ENCODE measurements at regions not wholly inside any gene's neighbourhood (a gene's known extent, or its start where the extent isn't known, plus 50 kb on each side); places are given as distances from the start of the nearest gene placed in this dataset.
"Not testable (repeated sequence)": the region's sequence is repeated elsewhere in the genome, so short reads cannot be mapped to it uniquely, and the experiment has no call there.

- no peaks in the 10 kb centered on the region for H3K79me1 ChIP-seq (ENCODE audit: low read depth, low read length)
Observed at GRCh38 chr1:221525749-221526148, 216.1 kb downstream of the DUSP10 start.

GRCh38 chr1:221527302-221527701, 214.6 kb downstream of the DUSP10 start:
- H2BK15ac ChIP-seq (ENCODE audit: low read length), result no peak overlapping the region
- H3K4ac ChIP-seq (ENCODE audit: low read length), result no peak overlapping the region
- no peaks in the 10 kb centered on the region for H3K4me1 ChIP-seq (ENCODE audit: control insufficient read depth in 2 of 2, insufficient read depth in 1 of 2, low read depth in 1 of 2, low read length in 2 of 2)
- H3K4me2 ChIP-seq (ENCODE audit: insufficient read depth, low read length, poor library complexity, severe bottlenecking), result no peak overlapping the region
- no peak overlapping the region for H3K23ac ChIP-seq (ENCODE audit: low read depth, low read length, poor library complexity)
- no peak overlapping the region for H2BK5ac ChIP-seq (ENCODE audit: low read length)
- no peak overlapping the region for H4K8ac ChIP-seq (ENCODE audit: low read depth, low read length)
- H3K14ac ChIP-seq (ENCODE audit: low read length), result no peak overlapping the region
- no peak overlapping the region for H2BK12ac ChIP-seq (ENCODE audit: low read length)
- H4K91ac ChIP-seq (ENCODE audit: low read depth, low read length, poor library complexity), result no peak overlapping the region
- H3K4me3 ChIP-seq (ENCODE audit: low read length in 2 of 2), result no peak overlapping the region
- no peak overlapping the region for H3K18ac ChIP-seq (ENCODE audit: low read length)
- no peaks in the 10 kb centered on the region for H3K27me3 ChIP-seq (ENCODE audit: control insufficient read depth in 3 of 3, insufficient read depth in 3 of 3, low read depth in 1 of 3, low read length in 3 of 3)
- no peak overlapping the region for H3K27ac ChIP-seq (replicated peaks; ENCODE audit: low read length)
- no peak for DNase-seq (ENCODE audit: low spot score)
- no peaks in the 10 kb centered on the region for H3K36me3 ChIP-seq (replicated peaks in 1 of 2; ENCODE audit: control insufficient read depth in 2 of 2, insufficient read depth in 2 of 2, low read length in 2 of 2)
- H2AK5ac ChIP-seq (ENCODE audit: low read depth, low read length), result no peak overlapping the region
- WGBS, 2 donors (ENCODE audit: extremely low coverage in 2 of 2, insufficient read length in 2 of 2, insufficient replicate concordance in 1 of 2), result no CpG with 5 or more reads among the region's 3 CpGs
- no peak overlapping the region for H3K9ac ChIP-seq (ENCODE audit: low read depth, low read length, poor library complexity)
- no peaks in the 10 kb centered on the region for H3K9me3 ChIP-seq (replicated peaks in 1 of 2; ENCODE audit: control insufficient read depth in 2 of 2, insufficient read depth in 1 of 2, low read depth in 1 of 2, low read length in 2 of 2)
- H2AFZ ChIP-seq (ENCODE audit: low read length), result no peak overlapping the region
- H2BK120ac ChIP-seq (ENCODE audit: low read depth, low read length), result no peak overlapping the region
- no peaks in the 10 kb centered on the region for H3K79me1 ChIP-seq (ENCODE audit: low read depth, low read length)

More at GRCh38 chr1:221525749-221526148, 216.1 kb downstream of the DUSP10 start:
- H3K23ac ChIP-seq (ENCODE audit: low read depth, low read length, poor library complexity), result no peak overlapping the region
- no peak overlapping the region for H2BK120ac ChIP-seq (ENCODE audit: low read depth, low read length)
- H4K91ac ChIP-seq (ENCODE audit: low read depth, low read length, poor library complexity), result no peak overlapping the region
- no peak overlapping the region for H2BK12ac ChIP-seq (ENCODE audit: low read length)
- no peaks in the 10 kb centered on the region for H3K9me3 ChIP-seq (replicated peaks in 1 of 2; ENCODE audit: control insufficient read depth in 2 of 2, insufficient read depth in 1 of 2, low read depth in 1 of 2, low read length in 2 of 2)
- no peak overlapping the region for H3K9ac ChIP-seq (ENCODE audit: low read depth, low read length, poor library complexity)
- H3K4me1 ChIP-seq (ENCODE audit: control insufficient read depth in 2 of 2, insufficient read depth in 1 of 2, low read depth in 1 of 2, low read length in 2 of 2), result no peaks in the 10 kb centered on the region
- no peak overlapping the region for H2BK15ac ChIP-seq (ENCODE audit: low read length)
- no peaks in the 10 kb centered on the region for H3K27me3 ChIP-seq (ENCODE audit: control insufficient read depth in 3 of 3, insufficient read depth in 3 of 3, low read depth in 1 of 3, low read length in 3 of 3)
- no peak overlapping the region for H3K14ac ChIP-seq (ENCODE audit: low read length)
- no peak overlapping the region for H3K4ac ChIP-seq (ENCODE audit: low read length)
- no CpG with 5 or more reads among the region's 2 CpGs for WGBS, 2 donors (ENCODE audit: extremely low coverage in 2 of 2, insufficient read length in 2 of 2, insufficient replicate concordance in 1 of 2)
- H3K4me2 ChIP-seq (ENCODE audit: insufficient read depth, low read length, poor library complexity, severe bottlenecking), result no peak overlapping the region
- H2BK5ac ChIP-seq (ENCODE audit: low read length), result no peak overlapping the region
- no peaks in the 10 kb centered on the region for H3K36me3 ChIP-seq (replicated peaks in 1 of 2; ENCODE audit: control insufficient read depth in 2 of 2, insufficient read depth in 2 of 2, low read length in 2 of 2)
- no peak overlapping the region for H3K4me3 ChIP-seq (ENCODE audit: low read length in 2 of 2)
- no peak overlapping the region for H2AK5ac ChIP-seq (ENCODE audit: low read depth, low read length)
- no peak overlapping the region for H3K27ac ChIP-seq (replicated peaks; ENCODE audit: low read length)
- H4K8ac ChIP-seq (ENCODE audit: low read depth, low read length), result no peak overlapping the region
- H2AFZ ChIP-seq (ENCODE audit: low read length), result no peak overlapping the region
- H3K18ac ChIP-seq (ENCODE audit: low read length), result no peak overlapping the region
- DNase-seq (ENCODE audit: low spot score), result no peak

- WGBS, 2 donors (ENCODE audit: extremely low coverage in 2 of 2, insufficient read length in 2 of 2, insufficient replicate concordance in 1 of 2), result no CpG with 5 or more reads among the region's 3 CpGs
- H3K27me3 ChIP-seq (ENCODE audit: control insufficient read depth in 3 of 3, insufficient read depth in 3 of 3, low read depth in 1 of 3, low read length in 3 of 3), result no peaks in the 10 kb centered on the region
- DNase-seq (ENCODE audit: low spot score), result no peak
Observed at GRCh38 chr1:221527886-221528624, 213.8 kb downstream of the DUSP10 start.

GRCh38 chr1:221530159-221530558, 211.7 kb downstream of the DUSP10 start:
- not testable (repeated sequence) for H3K36me3 ChIP-seq (replicated peaks in 1 of 2; ENCODE audit: control insufficient read depth in 2 of 2, insufficient read depth in 2 of 2, low read length in 2 of 2); H2BK5ac ChIP-seq (ENCODE audit: low read length); H2AFZ ChIP-seq (ENCODE audit: low read length); H3K4ac ChIP-seq (ENCODE audit: low read length); H3K9ac ChIP-seq (ENCODE audit: low read depth, low read length, poor library complexity); H3K14ac ChIP-seq (ENCODE audit: low read length); H3K79me1 ChIP-seq (ENCODE audit: low read depth, low read length); H4K91ac ChIP-seq (ENCODE audit: low read depth, low read length, poor library complexity); H2BK15ac ChIP-seq (ENCODE audit: low read length); H3K23ac ChIP-seq (ENCODE audit: low read depth, low read length, poor library complexity); H3K9me3 ChIP-seq (replicated peaks in 1 of 2; ENCODE audit: control insufficient read depth in 2 of 2, insufficient read depth in 1 of 2, low read depth in 1 of 2, low read length in 2 of 2); H2BK12ac ChIP-seq (ENCODE audit: low read length); H3K18ac ChIP-seq (ENCODE audit: low read length); H3K27me3 ChIP-seq (ENCODE audit: control insufficient read depth in 3 of 3, insufficient read depth in 3 of 3, low read depth in 1 of 3, low read length in 3 of 3); DNase-seq (ENCODE audit: low spot score); H3K4me3 ChIP-seq (ENCODE audit: low read length in 2 of 2); H2BK120ac ChIP-seq (ENCODE audit: low read depth, low read length); H2AK5ac ChIP-seq (ENCODE audit: low read depth, low read length); H3K4me2 ChIP-seq (ENCODE audit: insufficient read depth, low read length, poor library complexity, severe bottlenecking); H3K4me1 ChIP-seq (ENCODE audit: control insufficient read depth in 2 of 2, insufficient read depth in 1 of 2, low read depth in 1 of 2, low read length in 2 of 2); H3K27ac ChIP-seq (replicated peaks; ENCODE audit: low read length); H4K8ac ChIP-seq (ENCODE audit: low read depth, low read length)
- WGBS, 2 donors (ENCODE audit: extremely low coverage in 2 of 2, insufficient read length in 2 of 2, insufficient replicate concordance in 1 of 2), result no CpG with 5 or more reads among the region's 1 CpG

More at GRCh38 chr1:221527886-221528624, 213.8 kb downstream of the DUSP10 start:
- Histone ChIP-seq H2AFZ (ENCODE audit: low read length) (no peak overlapping the region), H3K36me3 (replicated peaks in 1 of 2; ENCODE audit: control insufficient read depth in 2 of 2, insufficient read depth in 2 of 2, low read length in 2 of 2) (no peaks in the 10 kb centered on the region), H2BK15ac (ENCODE audit: low read length) (no peak overlapping the region), H2BK5ac (ENCODE audit: low read length) (no peak overlapping the region), H3K14ac (ENCODE audit: low read length) (no peak overlapping the region), H4K91ac (ENCODE audit: low read depth, low read length, poor library complexity) (no peak overlapping the region), H3K23ac (ENCODE audit: low read depth, low read length, poor library complexity) (no peak overlapping the region), H3K4me2 (ENCODE audit: insufficient read depth, low read length, poor library complexity, severe bottlenecking) (no peak overlapping the region), H3K18ac (ENCODE audit: low read length) (no peak overlapping the region), H3K27ac (replicated peaks; ENCODE audit: low read length) (no peak overlapping the region), H2AK5ac (ENCODE audit: low read depth, low read length) (no peak overlapping the region), H2BK120ac (ENCODE audit: low read depth, low read length) (no peak overlapping the region), H4K8ac (ENCODE audit: low read depth, low read length) (no peak overlapping the region), H3K9ac (ENCODE audit: low read depth, low read length, poor library complexity) (no peak overlapping the region), H2BK12ac (ENCODE audit: low read length) (no peak overlapping the region), H3K4me1 (ENCODE audit: control insufficient read depth in 2 of 2, insufficient read depth in 1 of 2, low read depth in 1 of 2, low read length in 2 of 2) (no peaks in the 10 kb centered on the region), H3K79me1 (ENCODE audit: low read depth, low read length) (no peaks in the 10 kb centered on the region), H3K4me3 (ENCODE audit: low read length in 2 of 2) (no peak overlapping the region), H3K9me3 (replicated peaks in 1 of 2; ENCODE audit: control insufficient read depth in 2 of 2, insufficient read depth in 1 of 2, low read depth in 1 of 2, low read length in 2 of 2) (no peaks in the 10 kb centered on the region), H3K4ac (ENCODE audit: low read length) (no peak overlapping the region)

All from neuronal stem cell (in vitro differentiated cells).